D721Med (cell line): ENCODE measurements at regions not wholly inside any gene's neighbourhood (a gene's known extent, or its start where the extent isn't known, plus 50 kb on each side); places are given as distances from the start of the nearest gene placed in this dataset.

Source experiments
- DNase-seq: peaks from one replicate; pipeline ENCODE4 v3.0.0; 2011; ENCODE audit warnings: low spot score; ENCODE audit not compliant: insufficient read length
- FAIRE-seq: peaks from 2 replicates; lab custom pipeline; 2011; peaks lifted over from hg19 to GRCh38; lab: Jason Lieb, UNC
- CTCF ChIP-seq: IDR thresholded peaks from 2 replicates; pipeline ENCODE4 v1.5.1; 2012; ENCODE audit warnings: mild to moderate bottlenecking, control low read depth; ENCODE audit not compliant: insufficient read depth; ENCODE audit errors: missing control alignments

GRCh38 chr2:9109871-9110270, 96.7 kb upstream of the ASAP2 start:
- no peak for TF ChIP-seq CTCF
- no peak for FAIRE-seq
- DNase-seq, result no peak

GRCh38 chr2:9108210-9108967, 98.2 kb upstream of the ASAP2 start:
- no peak for TF ChIP-seq CTCF
- DNase-seq, result no peak
- no peak for FAIRE-seq

GRCh38 chr2:9107168-9108025, 99.2 kb upstream of the ASAP2 start:
- FAIRE-seq (no peak), DNase-seq (no peak)
- TF ChIP-seq CTCF, result no peak

GRCh38 chr2:9106338-9107167, 100.1 kb upstream of the ASAP2 start:
- no peak for FAIRE-seq
- no peak for DNase-seq
- TF ChIP-seq CTCF, result no peak

GRCh38 chr2:9105601-9106337, 100.8 kb upstream of the ASAP2 start:
- no peak for DNase-seq
- no peak for FAIRE-seq

More at GRCh38 chr2:9105601-9106337, 100.8 kb upstream of the ASAP2 start:
- TF ChIP-seq CTCF, result no peak
